A673 (cell line): ENCODE measurements at regions not wholly inside any gene's neighbourhood (a gene's known extent, or its start where the extent isn't known, plus 50 kb on each side); places are given as distances from the start of the nearest gene placed in this dataset.

Experiments
- EZH2 ChIP-seq: fragments of 200-600 bp; sonication (generic); IDR thresholded peaks from 2 replicates; pipeline ENCODE4 v1.6.1; 2017; ENCODE audit warnings: borderline replicate concordance, low read depth, mild to moderate bottlenecking, mixed read lengths, antibody characterized with exemption, low read length; ENCODE audit not compliant: poor library complexity, severe bottlenecking
- TF ChIP-seq, protein P1 (sequence below): fragments of 300-800, 200-600 bp; sonication (generic); conservative IDR thresholded peaks from 2 replicates; pipeline ENCODE4 v1.5.1; 2017; ENCODE audit warnings: low read depth, mild to moderate bottlenecking, antibody characterized with exemption, low read length, moderate library complexity, mixed read lengths

DNA sequence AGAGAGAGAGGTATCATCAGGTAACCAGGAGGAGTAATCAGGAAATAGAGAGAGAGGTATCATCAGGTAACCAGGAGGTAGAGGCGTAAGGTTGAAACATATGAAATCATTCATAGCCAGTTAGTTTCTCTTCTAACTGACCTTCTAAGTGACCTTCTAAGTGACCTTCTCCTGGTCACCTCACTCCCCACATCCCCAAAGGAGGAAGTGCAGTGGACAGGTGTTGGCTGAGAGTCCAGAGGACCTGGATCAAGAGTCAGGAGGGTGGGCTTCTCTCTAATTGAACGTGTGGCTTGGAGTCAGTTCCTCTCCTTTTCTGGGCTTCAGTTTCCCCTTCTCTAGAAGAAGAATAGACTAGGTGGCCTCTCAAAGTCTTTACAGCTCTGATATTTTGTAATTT is 121.3 kb upstream of the DLG1 start:
- no peak for TF ChIP-seq EZH2
- TF ChIP-seq, protein P1, sequence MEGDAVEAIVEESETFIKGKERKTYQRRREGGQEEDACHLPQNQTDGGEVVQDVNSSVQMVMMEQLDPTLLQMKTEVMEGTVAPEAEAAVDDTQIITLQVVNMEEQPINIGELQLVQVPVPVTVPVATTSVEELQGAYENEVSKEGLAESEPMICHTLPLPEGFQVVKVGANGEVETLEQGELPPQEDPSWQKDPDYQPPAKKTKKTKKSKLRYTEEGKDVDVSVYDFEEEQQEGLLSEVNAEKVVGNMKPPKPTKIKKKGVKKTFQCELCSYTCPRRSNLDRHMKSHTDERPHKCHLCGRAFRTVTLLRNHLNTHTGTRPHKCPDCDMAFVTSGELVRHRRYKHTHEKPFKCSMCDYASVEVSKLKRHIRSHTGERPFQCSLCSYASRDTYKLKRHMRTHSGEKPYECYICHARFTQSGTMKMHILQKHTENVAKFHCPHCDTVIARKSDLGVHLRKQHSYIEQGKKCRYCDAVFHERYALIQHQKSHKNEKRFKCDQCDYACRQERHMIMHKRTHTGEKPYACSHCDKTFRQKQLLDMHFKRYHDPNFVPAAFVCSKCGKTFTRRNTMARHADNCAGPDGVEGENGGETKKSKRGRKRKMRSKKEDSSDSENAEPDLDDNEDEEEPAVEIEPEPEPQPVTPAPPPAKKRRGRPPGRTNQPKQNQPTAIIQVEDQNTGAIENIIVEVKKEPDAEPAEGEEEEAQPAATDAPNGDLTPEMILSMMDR = no peak
